GM23248 (cell line): ENCODE measurements at regions not wholly inside any gene's neighbourhood (a gene's known extent, or its start where the extent isn't known, plus 50 kb on each side); places are given as distances from the start of the nearest gene placed in this dataset.

Experiments
- DNase-seq: peaks from one replicate; pipeline ENCODE4 v3.0.0-alpha.2; 2015
- H2AFZ ChIP-seq: fragments of 200-600 bp; sonication (generic); 2 replicates; pipeline ENCODE4 v1.6.1; 2016; ENCODE audit warnings: antibody characterized with exemption
- H3F3A ChIP-seq: fragments of 200-600 bp; sonication (generic); 2 replicates; pipeline ENCODE4 v1.6.1; 2016; ENCODE audit warnings: mild to moderate bottlenecking, antibody characterized with exemption, mixed run types; ENCODE audit not compliant: insufficient read depth
- H3K27ac ChIP-seq: fragments of 200-600 bp; sonication (generic); 2 replicates; pipeline ENCODE4 v1.5.1; 2016; ENCODE audit warnings: mild to moderate bottlenecking
- H3K27me3 ChIP-seq: fragments of 200-600 bp; sonication (generic); replicated peaks from 2 replicates; pipeline ENCODE4 v1.6.1; 2016; ENCODE audit warnings: mild to moderate bottlenecking; ENCODE audit not compliant: insufficient read depth
- H3K36me3 ChIP-seq: fragments of 200-600 bp; sonication (generic); 2 replicates; pipeline ENCODE4 v1.6.1; 2016; ENCODE audit warnings: low read depth, mild to moderate bottlenecking
- H3K4me1 ChIP-seq: fragments of 200-600 bp; sonication (generic); 2 replicates; pipeline ENCODE4 v1.6.1; 2016; ENCODE audit warnings: mild to moderate bottlenecking; ENCODE audit not compliant: insufficient read depth
- H3K4me2 ChIP-seq: fragments of 200-600 bp; sonication (generic); one replicate; pipeline ENCODE4 v1.6.1; 2016; ENCODE audit warnings: mild to moderate bottlenecking; ENCODE audit not compliant: unreplicated experiment
- H3K4me3 ChIP-seq: fragments of 200-600 bp; sonication (generic); 2 replicates; pipeline ENCODE4 v1.5.1; 2016; ENCODE audit warnings: mild to moderate bottlenecking
- H3K79me2 ChIP-seq: fragments of 200-600 bp; sonication (generic); 2 replicates; pipeline ENCODE4 v1.6.1; 2016; ENCODE audit warnings: mild to moderate bottlenecking; ENCODE audit not compliant: insufficient read depth
- H3K9ac ChIP-seq: fragments of 200-600 bp; sonication (generic); 2 replicates; pipeline ENCODE4 v1.6.1; 2016; ENCODE audit warnings: mild to moderate bottlenecking
- H3K9me2 ChIP-seq: fragments of 200-600 bp; sonication (generic); 2 replicates; pipeline ENCODE4 v1.6.1; 2016; ENCODE audit warnings: mixed run types, mild to moderate bottlenecking, moderate library complexity; ENCODE audit not compliant: insufficient read depth
- H3K9me3 ChIP-seq: fragments of 200-600 bp; sonication (generic); one replicate; pipeline ENCODE4 v1.6.1; 2017; ENCODE audit warnings: low read depth
- H4K20me1 ChIP-seq: fragments of 200-600 bp; sonication (generic); 2 replicates; pipeline ENCODE4 v1.6.0; 2016; ENCODE audit not compliant: insufficient read depth
- EZH2 ChIP-seq: fragments of 200-600 bp; sonication (generic); IDR thresholded peaks from 2 replicates; pipeline ENCODE4 v1.6.1; 2018; ENCODE audit warnings: antibody characterized with exemption, mild to moderate bottlenecking; ENCODE audit not compliant: insufficient read depth, poor library complexity, severe bottlenecking
- EZH2phosphoT487 ChIP-seq: fragments of 200-600 bp; sonication (generic); IDR thresholded peaks from 2 replicates; pipeline ENCODE4 v1.6.1; 2018; ENCODE audit warnings: antibody characterized with exemption, moderate library complexity, mild to moderate bottlenecking, low read depth; ENCODE audit not compliant: insufficient read depth
- WGBS, 2 experiments: methylation state at CpG; one replicate each; pipeline ENCODE4 v1.1.6; 2015 to 2017; ENCODE audit warnings: low lambda C conversion rate in 2 of 2, low coverage in 1 of 2; ENCODE audit errors: missing lambda C conversion rate in 2 of 2; 5-methylcytosine and 5-hydroxymethylcytosine counted together
- in situ Hi-C: fragments of 300-500 bp; cut with MboI; formaldehyde crosslinking; loops from 2 replicates; pipeline ENCODE4 v1.15.0; 2020

DNA sequence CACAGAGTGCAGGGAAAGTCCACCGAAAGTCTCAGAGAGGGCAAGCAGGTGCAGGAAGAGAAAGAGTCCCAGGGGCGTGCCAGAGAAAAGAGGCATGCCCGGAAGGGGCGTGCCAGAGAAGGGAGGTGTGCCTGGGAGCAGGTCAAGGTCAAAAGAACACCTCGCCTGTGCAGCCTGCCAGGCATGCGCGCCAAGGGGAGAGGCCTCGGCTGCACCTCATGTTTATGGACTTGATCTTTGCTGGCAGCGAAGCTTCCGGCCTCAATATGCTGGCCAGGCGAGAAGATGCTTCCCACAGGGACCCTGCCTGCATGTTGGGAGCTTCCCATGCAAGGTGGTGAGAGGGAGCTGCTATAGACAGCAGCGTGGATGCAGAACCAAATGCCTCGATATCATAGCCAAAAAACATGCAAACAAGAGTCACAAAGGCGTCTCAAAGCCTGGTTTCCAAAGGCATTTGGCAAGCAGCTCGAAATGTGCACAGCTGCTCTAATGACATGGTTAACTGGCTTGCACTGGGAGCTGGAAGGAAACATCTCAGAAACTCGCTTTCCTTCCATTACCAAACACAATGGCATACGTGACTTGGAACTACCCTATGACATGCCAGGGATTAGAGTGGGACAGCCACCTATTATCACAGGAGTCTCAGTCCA lies 192.5 kb upstream of the PPP2R2D start:
- Histone ChIP-seq H3K9me3 (no peaks in the 10 kb centered on the region), H3K27me3 (no peaks in the 10 kb centered on the region), H3K79me2 (no peaks in the 10 kb centered on the region), H4K20me1 (no peaks in the 10 kb centered on the region), H3K27ac (no peak overlapping the region), H3K4me1 (no peaks in the 10 kb centered on the region), H3K4me2 (no peak overlapping the region), H2AFZ (no peak overlapping the region), H3K4me3 (no peak overlapping the region), H3K9me2 (no peaks in the 10 kb centered on the region), H3F3A (no peaks in the 10 kb centered on the region), H3K9ac (no peak overlapping the region), H3K36me3 (no peaks in the 10 kb centered on the region)
- in situ Hi-C loops: no loop called here
- WGBS, 2 experiments: 32% methylated on average over 17 of the region's 17 CpGs
- TF ChIP-seq EZH2phosphoT487: no peak
- TF ChIP-seq EZH2: no peak
- DNase-seq: no peak

DNA sequence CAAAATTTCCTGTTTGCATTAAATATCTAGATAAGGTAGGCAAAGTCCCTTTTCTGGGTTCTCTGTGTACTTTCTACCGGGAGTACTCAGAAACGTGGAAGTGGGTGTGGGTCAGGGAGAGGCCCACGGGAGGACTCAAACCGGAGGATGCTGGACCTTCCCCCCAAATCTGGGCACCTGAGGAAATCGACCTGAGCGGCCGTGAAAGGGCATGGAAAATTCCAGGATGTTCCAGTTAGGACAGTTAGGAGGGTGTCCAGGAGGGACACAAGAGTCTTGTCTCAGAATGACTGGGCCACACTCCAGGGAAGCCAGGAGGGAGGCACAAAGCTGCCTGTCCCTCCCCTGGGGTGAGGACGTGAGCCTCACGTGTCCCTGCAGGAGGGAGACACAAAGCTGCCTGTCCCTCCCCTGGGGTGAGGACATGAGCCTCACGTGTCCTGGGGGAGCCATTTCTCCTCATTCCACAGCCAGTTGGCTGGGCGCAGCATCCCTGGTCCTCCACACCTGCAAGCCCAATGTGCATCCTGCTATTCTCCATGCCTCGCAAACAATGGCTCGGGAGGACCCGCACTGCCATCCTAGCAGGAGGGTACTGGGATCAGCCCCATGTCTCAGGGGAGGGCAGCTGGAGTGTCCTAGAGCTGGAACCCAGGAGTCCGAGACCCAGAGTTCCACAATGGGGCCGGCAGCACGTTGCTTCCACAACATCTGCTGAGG lies 190.5 kb upstream of the PPP2R2D start:
- H3K27ac ChIP-seq: no peak overlapping the region
- H3K9ac ChIP-seq: no peak overlapping the region
- H3K4me2 ChIP-seq: no peak overlapping the region
- in situ Hi-C loops: no loop called here
- no peaks in the 10 kb centered on the region for H3K9me2 ChIP-seq
- no peak overlapping the region for H2AFZ ChIP-seq
- H3K4me1 ChIP-seq: no peaks in the 10 kb centered on the region
- TF ChIP-seq EZH2: no peak
- TF ChIP-seq EZH2phosphoT487: no peak
- H4K20me1 ChIP-seq: no peaks in the 10 kb centered on the region
- H3K79me2 ChIP-seq: no peaks in the 10 kb centered on the region
- WGBS, 2 experiments: 38 to 42% methylated on average over 17 of the region's 17 CpGs
- no peak overlapping the region for H3K4me3 ChIP-seq
- no peaks in the 10 kb centered on the region for H3K9me3 ChIP-seq
- H3K36me3 ChIP-seq: no peaks in the 10 kb centered on the region
- no peaks in the 10 kb centered on the region for H3K27me3 ChIP-seq
- no peaks in the 10 kb centered on the region for H3F3A ChIP-seq
- no peak for DNase-seq

DNA sequence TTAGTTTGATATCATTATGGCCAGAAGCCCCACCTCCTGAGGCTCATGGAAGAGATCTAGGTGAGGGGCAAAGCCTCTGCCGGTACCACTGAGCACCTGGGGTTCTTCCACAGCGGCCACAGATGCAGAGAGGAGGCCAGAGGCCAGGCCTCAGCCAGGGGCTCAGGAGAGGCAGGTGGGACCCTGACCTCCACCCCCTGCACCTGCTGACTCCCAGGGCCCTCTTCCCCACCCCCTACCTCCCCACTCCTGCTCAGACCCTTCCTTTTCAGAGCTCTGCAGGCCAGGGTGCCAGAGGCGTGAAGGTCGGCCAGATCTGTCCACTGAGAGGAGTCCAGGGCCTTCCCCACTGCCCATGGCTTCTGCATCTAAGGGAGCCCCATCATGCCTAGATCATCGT lies 178.7 kb upstream of the PPP2R2D start:
- Histone ChIP-seq H3K4me2 (no peak overlapping the region), H3K27ac (no peak overlapping the region), H3K27me3 (no peaks in the 10 kb centered on the region), H3K4me3 (no peak overlapping the region), H3K9me2 (no peaks in the 10 kb centered on the region), H3K36me3 (no peaks in the 10 kb centered on the region), H3F3A (no peaks in the 10 kb centered on the region), H3K4me1 (no peaks in the 10 kb centered on the region), H4K20me1 (no peaks in the 10 kb centered on the region), H2AFZ (no peak overlapping the region), H3K79me2 (no peaks in the 10 kb centered on the region), H3K9me3 (no peaks in the 10 kb centered on the region), H3K9ac (no peak overlapping the region)
- in situ Hi-C loops: no loop called here
- 47 to 56% methylated on average over 5 of the region's 5 CpGs for WGBS, 2 experiments
- no peak for TF ChIP-seq EZH2phosphoT487
- TF ChIP-seq EZH2: no peak
- no peak for DNase-seq

DNA sequence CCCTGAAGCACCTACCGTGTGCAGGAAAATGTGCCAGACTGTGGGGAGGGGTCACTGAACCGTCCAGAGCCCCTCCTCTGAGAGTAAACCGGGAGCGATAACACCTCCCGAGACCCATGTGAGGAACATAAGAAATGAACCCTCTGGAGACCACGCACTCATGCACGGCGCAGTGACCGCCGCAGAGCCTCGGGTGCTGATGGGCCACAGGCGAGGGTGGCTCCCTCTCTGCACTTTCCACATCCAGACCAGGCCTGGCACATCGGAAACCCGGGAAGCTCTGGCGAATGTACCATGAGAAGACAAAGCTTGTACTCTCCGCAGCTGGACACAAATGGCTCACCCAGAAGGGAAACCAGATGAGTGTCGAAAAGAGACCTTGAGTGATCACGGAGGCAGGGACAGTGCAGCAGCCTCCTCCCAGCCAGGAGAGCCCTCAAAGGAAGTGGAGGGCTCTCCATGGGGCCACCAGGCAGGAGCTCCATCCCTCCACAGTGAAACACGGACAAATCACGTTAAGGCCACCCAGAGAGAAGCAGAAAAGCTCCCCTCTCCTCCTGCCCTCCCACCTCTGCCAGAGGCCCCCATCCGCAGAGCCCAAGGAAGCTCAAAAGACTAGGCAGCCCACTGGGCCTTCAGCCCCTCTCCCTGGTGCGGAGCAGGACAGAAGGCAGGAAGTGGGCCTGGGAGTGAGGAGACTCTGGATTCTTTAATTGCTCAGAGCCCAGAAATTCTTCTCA lies 178.1 kb upstream of the PPP2R2D start:
- Histone ChIP-seq H3K9me3 (no peaks in the 10 kb centered on the region), H3K4me2 (no peak overlapping the region), H3K9me2 (no peaks in the 10 kb centered on the region), H4K20me1 (no peaks in the 10 kb centered on the region), H3K79me2 (no peaks in the 10 kb centered on the region), H3K27me3 (no peaks in the 10 kb centered on the region), H3K4me1 (no peaks in the 10 kb centered on the region), H3K27ac (no peak overlapping the region), H3K4me3 (no peak overlapping the region), H3K9ac (no peak overlapping the region), H3F3A (no peaks in the 10 kb centered on the region), H2AFZ (no peak overlapping the region), H3K36me3 (no peaks in the 10 kb centered on the region)
- 46 to 50% methylated on average over 22 of the region's 22 CpGs for WGBS, 2 experiments
- DNase-seq: no peak
- TF ChIP-seq EZH2phosphoT487 (no peak), EZH2 (no peak)
- in situ Hi-C loops: no loop called here
